ENCODE measurements at regions not wholly inside any gene's neighbourhood (a gene's known extent, or its start where the extent isn't known, plus 50 kb on each side); places are given as distances from the start of the nearest gene placed in this dataset.

DNA sequence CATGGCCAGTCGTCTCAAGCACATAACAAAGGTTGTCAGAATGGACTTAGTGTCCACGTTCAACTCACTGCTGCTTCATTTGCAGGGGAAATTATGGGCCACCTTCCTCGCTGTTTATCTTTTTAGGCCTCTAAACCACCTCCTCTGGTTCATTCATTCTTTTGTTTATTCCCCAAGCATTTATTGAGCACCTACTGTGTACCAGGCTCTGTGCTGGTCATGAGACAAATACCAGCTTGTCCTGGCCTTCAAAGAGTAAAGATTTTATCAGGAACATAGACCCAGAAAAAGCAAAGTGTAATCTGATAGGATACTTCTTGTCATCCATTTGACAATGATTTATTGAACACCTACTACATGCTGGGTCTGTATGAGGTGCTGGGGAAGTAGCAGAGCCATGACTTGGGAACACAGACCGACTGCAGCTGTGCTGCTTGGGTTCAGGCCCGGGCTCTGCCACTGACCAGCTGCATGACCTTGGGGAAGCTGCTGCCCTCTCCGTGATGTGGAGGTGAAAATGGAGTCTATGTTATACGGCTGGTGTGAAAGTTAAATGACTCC, 63.4 kb upstream of the SLC6A6 start:
- no peak for DNase-seq

GRCh38 chr3:14340960-14341708, 61.3 kb upstream of the SLC6A6 start:
- no peak for DNase-seq

GRCh38 chr3:14343338-14344112, 58.9 kb upstream of the SLC6A6 start:
- no peak for DNase-seq

DNA sequence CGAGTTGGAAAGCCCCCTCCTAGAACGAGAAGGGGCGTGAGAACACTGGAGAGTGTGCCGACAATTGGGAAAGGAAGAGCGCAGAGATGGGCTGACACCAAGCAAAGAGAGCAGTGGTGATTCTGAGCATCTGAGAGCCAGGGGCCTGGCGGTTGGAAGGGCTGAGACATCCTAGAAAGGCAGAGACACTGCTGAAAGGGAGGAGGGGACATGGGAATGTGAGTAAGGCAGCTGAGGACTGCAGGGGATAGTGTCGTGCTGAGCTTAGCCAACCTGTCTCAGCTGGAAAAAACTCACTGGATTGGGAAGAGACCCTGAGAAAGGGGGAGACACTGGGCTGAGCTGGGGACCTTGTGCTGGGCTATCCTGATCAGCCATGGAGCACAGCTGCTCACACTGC, 58.1 kb upstream of the SLC6A6 start:
- no peak for DNase-seq

- no peak for DNase-seq
These were observed 56.8 kb upstream of the SLC6A6 start for GRCh38 chr3:14345496-14346150.

DNA sequence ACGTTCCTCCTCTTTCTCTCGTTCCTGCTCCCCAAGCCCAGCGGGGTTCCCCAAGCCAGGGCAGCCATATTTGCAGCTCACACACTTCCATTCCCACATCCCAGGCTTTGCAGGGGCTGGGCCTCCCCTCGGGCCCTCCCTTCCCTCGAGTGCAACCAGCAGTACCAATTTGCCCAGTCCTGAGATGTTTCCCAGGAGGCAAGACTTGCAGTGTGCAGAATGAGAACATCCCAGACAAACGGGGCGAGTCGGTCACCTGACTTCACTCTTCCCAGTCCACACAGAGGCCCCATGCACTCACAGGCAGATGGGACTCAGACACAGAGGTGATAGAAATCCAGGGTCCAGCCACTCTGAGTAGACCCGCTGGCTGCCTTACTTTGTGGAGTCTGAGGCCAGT, 56.2 kb upstream of the SLC6A6 start:
- no peak for DNase-seq

DNA sequence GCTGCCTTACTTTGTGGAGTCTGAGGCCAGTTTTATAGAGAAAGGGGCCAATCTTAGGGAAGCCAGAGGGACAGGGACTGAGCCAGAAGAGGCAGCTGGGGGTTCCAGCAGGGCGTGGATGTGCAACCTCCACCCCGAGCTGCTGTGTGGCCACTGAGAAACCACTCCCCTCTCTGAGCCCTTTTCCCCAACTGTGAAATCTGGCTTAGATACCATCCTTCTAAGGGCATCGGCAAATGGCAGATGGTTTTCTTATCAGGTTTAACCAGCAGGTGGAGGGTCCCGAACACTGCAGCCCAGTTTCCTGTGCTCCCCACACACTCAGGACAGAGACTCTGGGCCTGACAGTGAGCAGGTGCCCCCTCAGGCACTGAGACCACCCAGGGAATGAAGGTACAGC, 55.8 kb upstream of the SLC6A6 start:
- no peak for DNase-seq

DNA sequence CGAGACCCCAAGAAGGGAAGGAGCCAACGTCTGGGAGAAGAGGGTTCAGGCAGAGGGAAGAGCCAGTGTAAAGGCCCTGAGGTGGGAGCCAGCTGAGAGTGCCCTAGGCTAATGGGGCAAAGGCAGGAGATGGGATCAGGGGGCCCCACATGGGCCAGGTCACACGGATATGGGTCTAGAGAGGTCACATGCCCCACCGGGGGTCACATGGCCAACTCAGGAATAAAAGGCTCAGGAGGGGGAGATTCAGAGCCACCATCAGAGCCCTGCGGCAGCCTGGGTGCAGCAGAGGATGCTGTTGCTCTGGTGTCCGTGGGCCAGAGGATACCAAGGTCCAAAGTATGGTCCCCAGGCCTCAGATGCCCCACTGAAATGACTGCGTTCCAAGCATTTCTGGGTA, 55.3 kb upstream of the SLC6A6 start:
- no peak for DNase-seq

DNA sequence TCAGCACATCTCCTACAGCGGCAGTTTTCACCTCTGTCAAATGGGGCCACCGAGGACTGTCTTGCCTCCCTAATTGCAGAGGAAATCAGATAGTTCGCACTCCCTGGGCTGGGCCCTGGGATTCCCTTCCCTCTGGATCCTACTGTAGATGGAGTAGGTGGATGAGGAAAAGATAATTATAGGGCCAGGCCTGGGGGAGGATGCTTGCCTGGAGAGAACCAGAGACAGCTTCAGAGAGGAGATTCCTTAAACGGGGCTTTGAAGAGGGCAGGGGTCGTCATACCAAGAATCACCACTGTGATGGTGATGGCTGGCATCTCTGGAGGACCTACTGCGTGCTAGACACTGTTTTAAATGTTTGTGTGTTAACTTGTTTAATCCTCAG, 50.8 kb upstream of the SLC6A6 start:
- DNase-seq: no peak

DNA sequence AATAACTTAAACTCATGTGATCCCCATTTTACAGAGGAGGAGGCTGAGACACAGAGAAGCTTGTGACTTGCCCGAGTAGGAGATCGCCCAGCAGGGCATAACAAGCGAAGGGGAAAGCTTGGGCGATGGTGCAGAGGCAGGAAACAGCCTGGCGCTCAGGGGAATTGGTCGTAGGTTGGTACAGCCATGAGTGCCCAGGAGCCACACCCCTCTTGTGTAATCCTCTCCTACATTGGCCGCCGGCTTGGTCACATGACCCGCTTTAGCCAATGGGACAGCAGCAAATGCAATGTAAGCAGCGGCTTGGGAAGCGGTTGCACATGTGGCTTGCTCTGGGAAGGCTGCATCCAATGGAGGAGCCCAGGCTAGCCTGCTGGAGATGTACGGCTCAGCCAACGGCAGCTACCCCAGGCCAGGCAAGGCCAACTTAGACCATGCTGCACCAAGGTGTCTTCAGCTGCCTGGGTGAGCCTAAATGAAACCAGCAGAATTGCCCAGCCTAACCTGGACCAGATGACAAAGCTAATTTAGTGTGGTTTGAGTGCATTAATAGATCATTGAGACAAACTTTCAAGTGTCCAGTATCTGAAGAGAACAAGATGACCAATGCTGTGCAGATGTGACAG, 50.3 kb upstream of the SLC6A6 start:
- DNase-seq: no peak
